GM23338 (cell line): ENCODE measurements at regions not wholly inside any gene's neighbourhood (a gene's known extent, or its start where the extent isn't known, plus 50 kb on each side); places are given as distances from the start of the nearest gene placed in this dataset.

Experiments
- EZH2 ChIP-seq: fragments of 200-600 bp; sonication (generic); IDR thresholded peaks from one replicate; pipeline ENCODE4 v1.8.0; 2017; ENCODE audit warnings: antibody characterized with exemption, mild to moderate bottlenecking, low read depth; ENCODE audit not compliant: unreplicated experiment
- EZH2phosphoT487 ChIP-seq: fragments of 200-600 bp; sonication (generic); IDR thresholded peaks from one replicate; pipeline ENCODE4 v1.8.1; 2018; ENCODE audit warnings: antibody characterized with exemption; ENCODE audit not compliant: unreplicated experiment
- POLR2AphosphoS5 ChIP-seq: IDR thresholded peaks from 2 replicates; pipeline ENCODE4 v1.6.1; 2016; ENCODE audit warnings: antibody characterized with exemption, low read depth
- TF ChIP-seq, protein P1 (sequence below): IDR thresholded peaks from one replicate; pipeline ENCODE4 v1.6.1; 2018; ENCODE audit warnings: antibody characterized with exemption; ENCODE audit not compliant: unreplicated experiment
- TF ChIP-seq, protein P2 (sequence below), 2 experiments: fragments of 200-600 bp in 1 of 2; sonication (generic) in 1 of 2; conservative IDR thresholded peaks; 2 replicates each; pipeline versions ENCODE4 v1.5.1 to v1.6.1; 2016 to 2017; ENCODE audit warnings: antibody characterized with exemption in 2 of 2, low read depth in 2 of 2, mild to moderate bottlenecking in 2 of 2, moderate library complexity in 1 of 2

DNA sequence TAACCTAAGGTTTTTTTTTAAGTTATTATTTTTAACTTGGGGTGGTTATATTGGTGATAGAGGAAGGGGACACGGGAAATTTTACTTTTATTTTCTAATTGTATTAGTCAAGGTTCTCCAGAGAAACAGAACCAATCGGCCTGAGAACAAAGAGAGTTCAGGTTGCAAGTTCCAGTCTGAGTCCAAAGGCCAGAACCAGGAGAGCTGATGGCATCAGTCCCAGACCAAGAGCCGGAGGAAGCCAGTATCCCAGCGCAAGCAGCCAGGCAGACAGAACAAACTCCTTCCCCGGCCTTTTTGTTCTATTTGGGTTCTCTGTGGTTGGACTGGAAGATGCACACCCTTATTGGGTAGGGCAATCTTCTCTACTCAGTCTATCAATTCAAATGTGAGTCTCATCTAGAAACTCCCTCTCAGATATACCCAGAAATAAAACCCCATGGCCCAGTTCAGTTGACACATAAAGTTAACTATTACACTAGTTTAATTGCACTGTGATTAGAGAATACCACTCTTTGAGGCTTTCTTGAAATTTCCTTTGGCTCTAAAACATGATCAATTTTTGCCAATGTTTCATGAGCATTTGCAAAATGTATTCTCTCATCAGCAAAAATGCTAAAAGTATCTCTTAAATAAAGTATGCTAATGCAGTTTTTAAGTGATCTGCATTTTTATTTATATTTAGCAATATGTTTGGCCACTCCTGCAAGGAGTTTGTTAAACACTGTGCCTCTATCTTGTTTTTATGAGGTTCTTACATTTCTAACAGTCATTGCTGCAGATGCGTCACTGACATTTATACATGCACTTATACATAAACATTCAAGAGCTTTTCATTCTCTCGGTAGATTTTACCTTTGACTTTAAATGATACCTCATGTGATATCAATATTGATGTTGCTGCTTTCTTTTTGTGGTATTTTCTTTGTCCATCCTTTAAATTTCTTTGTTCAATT lies 103.2 kb upstream of the SSTR4 start:
- TF ChIP-seq EZH2phosphoT487 (no peak), EZH2 (no peak), POLR2AphosphoS5 (no peak)
- TF ChIP-seq, protein P1, sequence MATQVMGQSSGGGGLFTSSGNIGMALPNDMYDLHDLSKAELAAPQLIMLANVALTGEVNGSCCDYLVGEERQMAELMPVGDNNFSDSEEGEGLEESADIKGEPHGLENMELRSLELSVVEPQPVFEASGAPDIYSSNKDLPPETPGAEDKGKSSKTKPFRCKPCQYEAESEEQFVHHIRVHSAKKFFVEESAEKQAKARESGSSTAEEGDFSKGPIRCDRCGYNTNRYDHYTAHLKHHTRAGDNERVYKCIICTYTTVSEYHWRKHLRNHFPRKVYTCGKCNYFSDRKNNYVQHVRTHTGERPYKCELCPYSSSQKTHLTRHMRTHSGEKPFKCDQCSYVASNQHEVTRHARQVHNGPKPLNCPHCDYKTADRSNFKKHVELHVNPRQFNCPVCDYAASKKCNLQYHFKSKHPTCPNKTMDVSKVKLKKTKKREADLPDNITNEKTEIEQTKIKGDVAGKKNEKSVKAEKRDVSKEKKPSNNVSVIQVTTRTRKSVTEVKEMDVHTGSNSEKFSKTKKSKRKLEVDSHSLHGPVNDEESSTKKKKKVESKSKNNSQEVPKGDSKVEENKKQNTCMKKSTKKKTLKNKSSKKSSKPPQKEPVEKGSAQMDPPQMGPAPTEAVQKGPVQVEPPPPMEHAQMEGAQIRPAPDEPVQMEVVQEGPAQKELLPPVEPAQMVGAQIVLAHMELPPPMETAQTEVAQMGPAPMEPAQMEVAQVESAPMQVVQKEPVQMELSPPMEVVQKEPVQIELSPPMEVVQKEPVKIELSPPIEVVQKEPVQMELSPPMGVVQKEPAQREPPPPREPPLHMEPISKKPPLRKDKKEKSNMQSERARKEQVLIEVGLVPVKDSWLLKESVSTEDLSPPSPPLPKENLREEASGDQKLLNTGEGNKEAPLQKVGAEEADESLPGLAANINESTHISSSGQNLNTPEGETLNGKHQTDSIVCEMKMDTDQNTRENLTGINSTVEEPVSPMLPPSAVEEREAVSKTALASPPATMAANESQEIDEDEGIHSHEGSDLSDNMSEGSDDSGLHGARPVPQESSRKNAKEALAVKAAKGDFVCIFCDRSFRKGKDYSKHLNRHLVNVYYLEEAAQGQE: no peak
- TF ChIP-seq, protein P2, sequence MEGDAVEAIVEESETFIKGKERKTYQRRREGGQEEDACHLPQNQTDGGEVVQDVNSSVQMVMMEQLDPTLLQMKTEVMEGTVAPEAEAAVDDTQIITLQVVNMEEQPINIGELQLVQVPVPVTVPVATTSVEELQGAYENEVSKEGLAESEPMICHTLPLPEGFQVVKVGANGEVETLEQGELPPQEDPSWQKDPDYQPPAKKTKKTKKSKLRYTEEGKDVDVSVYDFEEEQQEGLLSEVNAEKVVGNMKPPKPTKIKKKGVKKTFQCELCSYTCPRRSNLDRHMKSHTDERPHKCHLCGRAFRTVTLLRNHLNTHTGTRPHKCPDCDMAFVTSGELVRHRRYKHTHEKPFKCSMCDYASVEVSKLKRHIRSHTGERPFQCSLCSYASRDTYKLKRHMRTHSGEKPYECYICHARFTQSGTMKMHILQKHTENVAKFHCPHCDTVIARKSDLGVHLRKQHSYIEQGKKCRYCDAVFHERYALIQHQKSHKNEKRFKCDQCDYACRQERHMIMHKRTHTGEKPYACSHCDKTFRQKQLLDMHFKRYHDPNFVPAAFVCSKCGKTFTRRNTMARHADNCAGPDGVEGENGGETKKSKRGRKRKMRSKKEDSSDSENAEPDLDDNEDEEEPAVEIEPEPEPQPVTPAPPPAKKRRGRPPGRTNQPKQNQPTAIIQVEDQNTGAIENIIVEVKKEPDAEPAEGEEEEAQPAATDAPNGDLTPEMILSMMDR (conservative IDR thresholded peaks at IDR 0.05; ENCODE audit: low read depth in 2 of 2): no peak
